ENCODE measurements at regions not wholly inside any gene's neighbourhood (a gene's known extent, or its start where the extent isn't known, plus 50 kb on each side); places are given as distances from the start of the nearest gene placed in this dataset.

GRCh38 chr15:29548006-29548405 lies 274.3 kb downstream of the TJP1 start:
- Histone ChIP-seq H3K27me3 (no peaks in the 10 kb centered on the region), H3K4me1 (no peaks in the 10 kb centered on the region), H3K9me3 (no peaks in the 10 kb centered on the region), H3K4me3 (no peak overlapping the region), H3K36me3 (no peaks in the 10 kb centered on the region), H3K27ac (no peak overlapping the region)
- intact Hi-C loops (cut with DNase I; ENCODE audit: low total_unique reads) = no loop called here
- no peak for DNase-seq
- TF ChIP-seq CTCF (IDR thresholded peaks at IDR 0.05) = no peak

GRCh38 chr15:29544513-29545128 lies 275.0 kb upstream of the NSMCE3 start:
- Histone ChIP-seq H3K4me1 (no peaks in the 10 kb centered on the region), H3K36me3 (no peaks in the 10 kb centered on the region), H3K27me3 (no peaks in the 10 kb centered on the region), H3K4me3 (no peak overlapping the region), H3K9me3 (no peaks in the 10 kb centered on the region), H3K27ac (no peak overlapping the region)
- intact Hi-C loops (cut with DNase I; ENCODE audit: low total_unique reads) = no loop called here
- no peak for TF ChIP-seq CTCF (IDR thresholded peaks at IDR 0.05)
- DNase-seq = no peak

GRCh38 chr15:29542994-29543393 lies 273.4 kb upstream of the NSMCE3 start:
- H3K4me3 ChIP-seq = no peak overlapping the region
- no peak for TF ChIP-seq CTCF (IDR thresholded peaks at IDR 0.05)
- no peaks in the 10 kb centered on the region for H3K9me3 ChIP-seq
- H3K36me3 ChIP-seq = no peaks in the 10 kb centered on the region
- no peak overlapping the region for H3K27ac ChIP-seq
- intact Hi-C loops (cut with DNase I; ENCODE audit: low total_unique reads) = no loop called here
- no peak for DNase-seq
- no peaks in the 10 kb centered on the region for H3K27me3 ChIP-seq
- H3K4me1 ChIP-seq = no peaks in the 10 kb centered on the region

GRCh38 chr15:29541309-29541708 lies 271.7 kb upstream of the NSMCE3 start:
- TF ChIP-seq CTCF (IDR thresholded peaks at IDR 0.05) = no peak
- intact Hi-C loops (cut with DNase I; ENCODE audit: low total_unique reads) = no loop called here
- no peaks in the 10 kb centered on the region for H3K4me1 ChIP-seq
- no peaks in the 10 kb centered on the region for H3K9me3 ChIP-seq
- H3K36me3 ChIP-seq = no peaks in the 10 kb centered on the region
- no peaks in the 10 kb centered on the region for H3K27me3 ChIP-seq
- DNase-seq = no peak
- H3K4me3 ChIP-seq = no peak overlapping the region
- H3K27ac ChIP-seq = no peak overlapping the region

- Histone ChIP-seq H3K27me3 (no peaks in the 10 kb centered on the region), H3K9me3 (no peaks in the 10 kb centered on the region), H3K4me3 (no peak overlapping the region), H3K4me1 (no peaks in the 10 kb centered on the region), H3K27ac (no peak overlapping the region), H3K36me3 (no peaks in the 10 kb centered on the region)
- intact Hi-C loops (cut with DNase I; ENCODE audit: low total_unique reads) = no loop called here
- no peak for DNase-seq
- no peak for TF ChIP-seq CTCF (IDR thresholded peaks at IDR 0.05)
These were observed 270.9 kb upstream of the NSMCE3 start for GRCh38 chr15:29540479-29540878.

- Histone ChIP-seq H3K4me1 (no peaks in the 10 kb centered on the region), H3K4me3 (no peak overlapping the region), H3K27ac (no peak overlapping the region), H3K36me3 (no peaks in the 10 kb centered on the region), H3K9me3 (no peaks in the 10 kb centered on the region), H3K27me3 (no peaks in the 10 kb centered on the region)
- DNase-seq = no peak
- intact Hi-C loops (cut with DNase I; ENCODE audit: low total_unique reads) = no loop called here
- no peak for TF ChIP-seq CTCF (IDR thresholded peaks at IDR 0.05)
These were observed 270.1 kb upstream of the NSMCE3 start for GRCh38 chr15:29539736-29540135.
